MM.1S (cell line): ENCODE measurements at regions not wholly inside any gene's neighbourhood (a gene's known extent, or its start where the extent isn't known, plus 50 kb on each side); places are given as distances from the start of the nearest gene placed in this dataset.
"Not testable (repeated sequence)": the region's sequence is repeated elsewhere in the genome, so short reads cannot be mapped to it uniquely, and the experiment has no call there.

Experiments
- EZH2 ChIP-seq: fragments of 300-600 bp; sonication (generic); optimal IDR thresholded peaks from 2 replicates; pipeline ENCODE3; 2017; ENCODE audit warnings: low read depth, mild to moderate bottlenecking, antibody characterized with exemption, low read length, mixed read lengths
- EZH2phosphoT487 ChIP-seq: fragments of 300-600 bp; sonication (generic); IDR thresholded peaks from 2 replicates; pipeline ENCODE4 v1.6.1; 2018; ENCODE audit warnings: antibody characterized with exemption, low read length
- TF ChIP-seq, protein P1 (sequence below): fragments of 300-600 bp; sonication (generic); IDR thresholded peaks from 2 replicates; pipeline ENCODE4 v1.5.1; 2016; ENCODE audit warnings: antibody characterized with exemption, low read length, mixed read lengths

DNA sequence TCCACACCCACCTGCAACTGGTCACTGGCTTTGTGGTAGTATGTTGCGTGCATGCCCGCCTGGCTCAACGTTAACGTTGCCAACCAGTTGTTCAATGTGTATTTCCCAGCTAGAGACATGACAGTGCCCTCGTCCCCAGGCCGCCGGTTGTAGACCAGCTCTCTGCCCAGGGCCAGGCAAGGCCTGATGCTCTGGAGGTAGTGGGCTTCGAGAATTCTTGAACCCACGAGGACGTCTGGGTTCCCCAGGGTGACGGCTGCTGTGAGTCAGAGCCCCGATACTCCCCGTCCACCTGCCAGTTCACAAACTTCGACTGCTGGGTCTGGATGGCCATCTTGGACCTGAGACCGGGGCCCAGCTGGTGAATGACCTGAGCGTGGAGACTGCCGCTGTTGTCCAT is 164.6 kb downstream of the POTEH start:
- TF ChIP-seq, protein P1, sequence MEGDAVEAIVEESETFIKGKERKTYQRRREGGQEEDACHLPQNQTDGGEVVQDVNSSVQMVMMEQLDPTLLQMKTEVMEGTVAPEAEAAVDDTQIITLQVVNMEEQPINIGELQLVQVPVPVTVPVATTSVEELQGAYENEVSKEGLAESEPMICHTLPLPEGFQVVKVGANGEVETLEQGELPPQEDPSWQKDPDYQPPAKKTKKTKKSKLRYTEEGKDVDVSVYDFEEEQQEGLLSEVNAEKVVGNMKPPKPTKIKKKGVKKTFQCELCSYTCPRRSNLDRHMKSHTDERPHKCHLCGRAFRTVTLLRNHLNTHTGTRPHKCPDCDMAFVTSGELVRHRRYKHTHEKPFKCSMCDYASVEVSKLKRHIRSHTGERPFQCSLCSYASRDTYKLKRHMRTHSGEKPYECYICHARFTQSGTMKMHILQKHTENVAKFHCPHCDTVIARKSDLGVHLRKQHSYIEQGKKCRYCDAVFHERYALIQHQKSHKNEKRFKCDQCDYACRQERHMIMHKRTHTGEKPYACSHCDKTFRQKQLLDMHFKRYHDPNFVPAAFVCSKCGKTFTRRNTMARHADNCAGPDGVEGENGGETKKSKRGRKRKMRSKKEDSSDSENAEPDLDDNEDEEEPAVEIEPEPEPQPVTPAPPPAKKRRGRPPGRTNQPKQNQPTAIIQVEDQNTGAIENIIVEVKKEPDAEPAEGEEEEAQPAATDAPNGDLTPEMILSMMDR = not testable (repeated sequence)
- TF ChIP-seq EZH2, EZH2phosphoT487: not testable (repeated sequence)
